HCT116 (cell line): ENCODE measurements at regions not wholly inside any gene's neighbourhood (a gene's known extent, or its start where the extent isn't known, plus 50 kb on each side); places are given as distances from the start of the nearest gene placed in this dataset.

Source experiments
- ATAC-seq: fragments of 200-7000 bp; cut with Tn5 transposase; 2 replicates; pipeline ENCODE4 v1.9.1; 2020; ENCODE audit warnings: mild to moderate bottlenecking, moderate library complexity
- BruUV-seq: library from RNA; stranded (reverse); fragments of 400-500 nt; replicated peaks from 2 replicates; lab custom pipeline; 2021; lab: Mats Ljungman, UMichigan
- CTCF ChIA-PET: fragments of 300-600 bp; sonication (Branson Sonifier 250); formaldehyde crosslinking; loops from one replicate; lab custom pipeline; 2021; ENCODE audit warnings: antibody characterized with exemption; lab: Charles Lee
- POLR2A ChIA-PET: fragments of 300-600, 350-600 bp; sonication (Branson Sonifier 250); formaldehyde crosslinking; loops from one replicate; lab custom pipeline; 2021; ENCODE audit warnings: antibody characterized with exemption; lab: Charles Lee
- RAD21 ChIA-PET, 2 experiments: fragments of 300-600 bp; sonication (Branson Sonifier 250); formaldehyde crosslinking; loops; one replicate each; lab custom pipeline; 2023; ENCODE audit warnings: low total read pairs in 2 of 2; ENCODE audit not compliant: uncharacterized antibody in 2 of 2, unreplicated experiment in 2 of 2, low non-redundant PET in 1 of 2; lab: Charles Lee
- DNase-seq: peaks from one replicate; pipeline ENCODE4 v3.0.0-alpha.2; 2010; ENCODE audit warnings: low read depth, low spot score
- H2AFZ ChIP-seq: fragments of 200-600 bp; shearing (Covaris generic), sonication (generic); 2 replicates; pipeline ENCODE4 v1.6.1; 2017; ENCODE audit warnings: low read depth, mixed run types, mixed read lengths, antibody characterized with exemption, low read length; ENCODE audit not compliant: poor library complexity, severe bottlenecking
- H3K27ac ChIP-seq: 2 replicates; pipeline ENCODE4 v1.5.1; 2012; ENCODE audit warnings: low read depth, low read length
- H3K27me3 ChIP-seq: fragments of 200-600 bp; sonication (generic); 2 replicates; pipeline ENCODE4 v1.6.1; 2016; ENCODE audit warnings: mixed run types, low read length, mixed read lengths; ENCODE audit not compliant: insufficient read depth
- H3K36me3 ChIP-seq, 2 experiments: fragments of 200-500 bp in 1 of 2; fragments of 200-600 bp in 1 of 2; sonication (Bioruptor generic) in 1 of 2; sonication (generic) in 1 of 2; 2 replicates each; pipeline versions ENCODE4 v1.5.1 to v1.6.1; 2014 to 2016; ENCODE audit warnings: low read length in 2 of 2, inconsistent platforms in 1 of 2, mixed read lengths in 1 of 2, mixed run types in 1 of 2; ENCODE audit not compliant: insufficient read depth in 2 of 2, control insufficient read depth in 1 of 2
- H3K4me1 ChIP-seq, 2 experiments: fragments of 200-600 bp in 1 of 2; sonication (generic) in 1 of 2; 2 replicates each; pipeline versions ENCODE4 v1.5.1 to v1.6.1; 2012 to 2017; ENCODE audit warnings: low read length in 2 of 2, inconsistent platforms in 1 of 2, mild to moderate bottlenecking in 1 of 2, mixed read lengths in 1 of 2, mixed run types in 1 of 2, moderate library complexity in 1 of 2; ENCODE audit not compliant: insufficient read depth in 2 of 2, control insufficient read depth in 1 of 2
- H3K4me2 ChIP-seq: fragments of 200-600 bp; sonication (generic); 2 replicates; pipeline ENCODE4 v1.6.1; 2017; ENCODE audit warnings: mixed run types, low read length, mixed read lengths
- H3K4me3 ChIP-seq, 2 experiments: fragments of 200-600 bp in 1 of 2; sonication (generic) in 1 of 2; replicated peaks in 1 of 2; 2 replicates each; pipeline ENCODE4 v1.5.1; 2011 to 2016; ENCODE audit warnings: low read length in 2 of 2, control low read depth in 1 of 2, low read depth in 1 of 2, mild to moderate bottlenecking in 1 of 2, mixed read lengths in 1 of 2, mixed run types in 1 of 2
- H3K79me2 ChIP-seq: fragments of 200-600 bp; sonication (generic); 2 replicates; pipeline ENCODE4 v1.6.1; 2017; ENCODE audit warnings: mild to moderate bottlenecking, mixed run types, low read length, moderate library complexity, mixed read lengths; ENCODE audit not compliant: insufficient read depth
- H3K9ac ChIP-seq: fragments of 200-600 bp; sonication (generic); 2 replicates; pipeline ENCODE4 v1.6.1; 2016; ENCODE audit warnings: low read length, mixed read lengths
- H3K9me2 ChIP-seq: fragments of 200-600 bp; sonication (generic), shearing (Covaris generic); 2 replicates; pipeline ENCODE4 v1.6.1; 2017; ENCODE audit warnings: mixed run types, mild to moderate bottlenecking, moderate library complexity; ENCODE audit not compliant: insufficient read depth
- H3K9me3 ChIP-seq, 2 experiments: fragments of 200-500 bp in 1 of 2; fragments of 200-600 bp in 1 of 2; sonication (Bioruptor generic) in 1 of 2; sonication (generic) in 1 of 2; 2 replicates each; pipeline ENCODE4 v1.6.1; 2014 to 2017; ENCODE audit warnings: low read length in 2 of 2, mixed read lengths in 2 of 2, inconsistent platforms in 1 of 2, low read depth in 1 of 2, mild to moderate bottlenecking in 1 of 2, mixed run types in 1 of 2, moderate library complexity in 1 of 2; ENCODE audit not compliant: control insufficient read depth in 1 of 2, insufficient read depth in 1 of 2
- H4K20me1 ChIP-seq: fragments of 200-600 bp; sonication (generic), shearing (Covaris generic); 2 replicates; pipeline ENCODE4 v1.6.1; 2017; ENCODE audit warnings: mixed run types, mild to moderate bottlenecking, moderate library complexity; ENCODE audit not compliant: insufficient read depth
- EGR1 ChIP-seq: IDR thresholded peaks from 2 replicates; pipeline ENCODE4 v1.6.1; 2012; ENCODE audit warnings: low read depth
- ELF1 ChIP-seq: IDR thresholded peaks from 2 replicates; pipeline ENCODE4 v1.6.1; 2012; ENCODE audit warnings: low read depth, borderline replicate concordance
- EZH2 ChIP-seq: fragments of 200-600 bp; sonication (generic); IDR thresholded peaks from 2 replicates; pipeline ENCODE4 v1.6.1; 2017; ENCODE audit warnings: antibody characterized with exemption, mixed run types
- FOSL1 ChIP-seq: IDR thresholded peaks from 2 replicates; pipeline ENCODE4 v1.6.1; 2012; ENCODE audit warnings: low read depth
- SP1 ChIP-seq: IDR thresholded peaks from 2 replicates; pipeline ENCODE4 v1.6.1; 2012; ENCODE audit warnings: low read depth
- SRF ChIP-seq: IDR thresholded peaks from 2 replicates; pipeline ENCODE4 v1.6.1; 2012; ENCODE audit warnings: low read depth
- YY1 ChIP-seq: IDR thresholded peaks from 2 replicates; pipeline ENCODE4 v1.6.1; 2011; ENCODE audit warnings: low read length, low read depth, moderate library complexity, mild to moderate bottlenecking; ENCODE audit not compliant: insufficient replicate concordance; ENCODE audit errors: extremely low read depth
- ZFX ChIP-seq: fragments of 450-650 bp; IDR thresholded peaks from 2 replicates; pipeline ENCODE4 v1.6.1; 2017
- intact Hi-C: fragments of 100-400 bp; cut with micrococcal nuclease; formaldehyde crosslinking; loops from 2 replicates; pipeline ENCODE4 v1.10.0; 2022
- TF ChIP-seq, protein P1 (sequence below): IDR thresholded peaks from 2 replicates; pipeline ENCODE4 v1.6.1; 2012
- TF ChIP-seq, protein P2 (sequence below): IDR thresholded peaks from 2 replicates; pipeline ENCODE4 v1.6.1; 2011; ENCODE audit warnings: mild to moderate bottlenecking, low read length, moderate library complexity; ENCODE audit not compliant: insufficient replicate concordance; ENCODE audit errors: extremely low read depth
- TF ChIP-seq, protein P3 (sequence below): IDR thresholded peaks from 2 replicates; pipeline ENCODE4 v1.6.1; 2012

DNA sequence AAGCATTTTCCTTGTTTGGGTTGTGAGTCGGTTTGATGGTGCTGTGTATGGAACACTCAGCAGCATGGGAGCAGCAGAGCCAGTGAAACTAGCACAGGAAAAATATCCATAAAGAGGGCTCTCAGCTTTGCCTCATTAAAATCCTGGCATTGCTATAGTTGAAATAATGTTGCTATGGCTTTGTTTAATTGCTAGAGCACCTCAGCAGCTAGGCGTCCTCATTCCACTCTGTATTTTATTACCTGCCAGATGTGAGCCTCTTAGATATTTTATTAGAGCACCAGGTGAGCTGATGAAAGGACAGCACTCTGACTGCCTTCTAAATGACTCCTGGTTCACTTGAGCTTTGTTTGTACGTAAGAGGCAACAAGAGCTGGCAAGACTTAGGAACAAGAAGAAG is 232.4 kb downstream of the MTX2 start:
- CTCF ChIA-PET, result no interaction called here
- intact Hi-C loops, result no loop called here
- H3K27ac ChIP-seq, result no peak overlapping the region
- H2AFZ ChIP-seq, result no peak overlapping the region
- no peak for DNase-seq
- POLR2A ChIA-PET, result no interaction called here
- no peaks in the 10 kb centered on the region for H3K9me2 ChIP-seq
- H3K4me3 ChIP-seq, result no peak overlapping the region
- H3K9ac ChIP-seq, result no peak overlapping the region
- H4K20me1 ChIP-seq, result no peaks in the 10 kb centered on the region
- BruUV-seq, result no TSS peak
- no peaks in the 10 kb centered on the region for H3K9me3 ChIP-seq
- ATAC-seq, result no peak
- H3K27me3 ChIP-seq, result 0 out of 2 replicates have a peak, but pooled peaks cover 10% of the 10 kb centered on the region
- no peaks in the 10 kb centered on the region for H3K4me1 ChIP-seq
- H3K4me2 ChIP-seq, result no peak overlapping the region
- RAD21 ChIA-PET, result no interaction called here
- no peaks in the 10 kb centered on the region for H3K79me2 ChIP-seq
- TF ChIP-seq ZFX (no peak), SRF (no peak), EGR1 (no peak), FOSL1 (no peak), YY1 (no peak), SP1 (no peak), ELF1 (no peak), EZH2 (no peak)
- TF ChIP-seq, protein P1, sequence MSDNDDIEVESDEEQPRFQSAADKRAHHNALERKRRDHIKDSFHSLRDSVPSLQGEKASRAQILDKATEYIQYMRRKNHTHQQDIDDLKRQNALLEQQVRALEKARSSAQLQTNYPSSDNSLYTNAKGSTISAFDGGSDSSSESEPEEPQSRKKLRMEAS, result no peak
- TF ChIP-seq, protein P2, sequence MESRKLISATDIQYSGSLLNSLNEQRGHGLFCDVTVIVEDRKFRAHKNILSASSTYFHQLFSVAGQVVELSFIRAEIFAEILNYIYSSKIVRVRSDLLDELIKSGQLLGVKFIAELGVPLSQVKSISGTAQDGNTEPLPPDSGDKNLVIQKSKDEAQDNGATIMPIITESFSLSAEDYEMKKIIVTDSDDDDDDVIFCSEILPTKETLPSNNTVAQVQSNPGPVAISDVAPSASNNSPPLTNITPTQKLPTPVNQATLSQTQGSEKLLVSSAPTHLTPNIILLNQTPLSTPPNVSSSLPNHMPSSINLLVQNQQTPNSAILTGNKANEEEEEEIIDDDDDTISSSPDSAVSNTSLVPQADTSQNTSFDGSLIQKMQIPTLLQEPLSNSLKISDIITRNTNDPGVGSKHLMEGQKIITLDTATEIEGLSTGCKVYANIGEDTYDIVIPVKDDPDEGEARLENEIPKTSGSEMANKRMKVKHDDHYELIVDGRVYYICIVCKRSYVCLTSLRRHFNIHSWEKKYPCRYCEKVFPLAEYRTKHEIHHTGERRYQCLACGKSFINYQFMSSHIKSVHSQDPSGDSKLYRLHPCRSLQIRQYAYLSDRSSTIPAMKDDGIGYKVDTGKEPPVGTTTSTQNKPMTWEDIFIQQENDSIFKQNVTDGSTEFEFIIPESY, result no peak
- TF ChIP-seq, protein P3, sequence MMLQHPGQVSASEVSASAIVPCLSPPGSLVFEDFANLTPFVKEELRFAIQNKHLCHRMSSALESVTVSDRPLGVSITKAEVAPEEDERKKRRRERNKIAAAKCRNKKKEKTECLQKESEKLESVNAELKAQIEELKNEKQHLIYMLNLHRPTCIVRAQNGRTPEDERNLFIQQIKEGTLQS, result no peak
- TF ChIP-seq, all 23 proteins: peak for 0
- no peaks in the 10 kb centered on the region for H3K36me3 ChIP-seq
